ENCODE measurements at regions not wholly inside any gene's neighbourhood (a gene's known extent, or its start where the extent isn't known, plus 50 kb on each side); places are given as distances from the start of the nearest gene placed in this dataset.
A peak's percentile ranks its signal among the peaks of the same experiment; 100 is the strongest.

DNA sequence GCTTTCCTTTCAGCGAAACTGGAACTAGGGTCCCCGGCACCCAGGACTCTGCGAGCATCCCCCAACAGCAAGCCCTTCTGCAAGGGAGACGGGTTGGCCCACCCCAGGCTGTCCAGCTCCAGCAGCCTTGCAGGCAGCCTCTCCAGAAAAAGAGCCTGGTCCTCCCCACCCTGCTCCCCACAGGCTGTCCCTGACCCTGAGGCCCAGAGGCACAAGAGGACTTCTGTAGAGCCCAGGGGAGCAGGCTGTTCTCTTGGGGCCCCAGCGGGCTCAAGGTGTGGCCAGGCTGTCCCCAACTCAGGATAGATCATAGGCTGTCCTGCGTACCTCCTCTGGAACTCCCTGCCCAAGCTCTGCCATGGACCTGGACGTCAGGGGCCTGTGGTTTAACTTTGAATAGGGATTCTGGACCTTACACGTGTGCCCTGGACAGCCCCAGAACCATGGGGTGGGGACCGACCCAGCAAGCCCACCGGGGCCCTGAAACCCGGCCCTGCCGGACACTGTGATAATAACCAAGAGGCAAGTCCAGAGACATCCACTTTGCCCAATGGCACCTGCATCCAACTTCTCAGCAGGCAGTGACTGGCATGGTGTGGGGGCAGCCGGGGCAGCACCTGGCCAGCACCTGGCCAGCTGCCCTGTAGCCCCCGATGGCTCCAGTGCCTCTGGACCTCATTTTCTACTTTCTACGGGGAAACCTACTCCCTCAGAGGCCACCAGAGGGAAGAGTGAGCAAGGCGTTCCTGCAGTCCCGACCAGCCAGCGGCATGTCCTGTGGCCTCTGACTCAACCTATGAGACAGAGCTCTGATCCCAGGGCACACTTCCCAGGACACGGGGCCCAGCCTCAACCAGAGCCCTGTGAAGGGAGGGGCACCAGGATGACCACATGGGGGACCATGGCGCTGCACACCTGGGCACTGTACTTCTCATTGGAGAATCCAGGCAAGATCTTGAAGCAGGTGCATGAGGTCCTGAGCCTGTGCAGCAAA lies 50.9 kb upstream of the TPM4 start:
- no peak overlapping the region for H2BK20ac ChIP-seq (ENCODE audit: low read depth, low read length)
- H2BK120ac ChIP-seq (ENCODE audit: low read depth, low read length), result no peak overlapping the region
- H2AFZ ChIP-seq (replicated peaks; ENCODE audit: low read length, poor library complexity), result peak overlapping the region; percentile 12
- no peak overlapping the region for H3K9ac ChIP-seq (ENCODE audit: low read depth, low read length)
- ChIA-PET POLR2A (ENCODE audit: unreplicated experiment) (interaction anchor here (1.0 kb wide), 1 partner anchor 160 kb away, joined by 3 read pairs; the partner anchor contains the start of gene FAM32A), CTCF (interaction anchor here (0.5 to 1.6 kb wide), 5 partner anchors 15 to 104 kb away, joined by 3 to 9 read pairs (median 5); no protein-coding TSS in a partner anchor)
- H3K27me3 ChIP-seq (ENCODE audit: control insufficient read depth, insufficient read depth, low read length), result peaks cover 6% of the 10 kb centered on the region; the same call in 1 of the 2 replicates
- ATAC-seq (ENCODE audit: low read depth), result peak; percentile 97
- no peak overlapping the region for H2BK15ac ChIP-seq (ENCODE audit: low read depth, low read length)
- no peak overlapping the region for H3K27ac ChIP-seq (ENCODE audit: insufficient read depth, low read length)
- H2AK9ac ChIP-seq (replicated peaks; ENCODE audit: low read depth, low read length, poor library complexity), result peak overlapping the region; percentile 44
- no peaks in the 10 kb centered on the region for H3K36me3 ChIP-seq (ENCODE audit: control insufficient read depth, insufficient read depth, low read length)
- no peak overlapping the region for H3K4me3 ChIP-seq (ENCODE audit: insufficient read depth, low read depth, low read length)
- H2BK5ac ChIP-seq (ENCODE audit: low read depth, low read length, poor library complexity, severe bottlenecking), result no peak overlapping the region
- 40% methylated on average over 8 of the region's 20 CpGs; no CpG with 5 or more reads in 1 of the 2 experiments for WGBS, 2 experiments (ENCODE audit: extremely low coverage in 2 of 2, insufficient read length in 1 of 2)
- no peak overlapping the region for H3K23ac ChIP-seq (ENCODE audit: low read depth, low read length)
- BruUV-seq (replicated peaks), result no TSS peak
- no peaks in the 10 kb centered on the region for H4K20me1 ChIP-seq (ENCODE audit: insufficient read depth, low read length)
- H3K9me1 ChIP-seq (ENCODE audit: insufficient read depth, low read length), result no peaks in the 10 kb centered on the region
- no peaks in the 10 kb centered on the region for H3K79me1 ChIP-seq (ENCODE audit: low read depth in 1 of 2, low read length in 2 of 2)
- dilution Hi-C loops (cut with HindIII; ENCODE audit: low sequenced_read_pairs, unreplicated experiment), result no loop called here
- H3K9me3 ChIP-seq (ENCODE audit: control insufficient read depth, insufficient read depth, low read length), result no peaks in the 10 kb centered on the region
- intact Hi-C loops (cut with micrococcal nuclease), result loop anchor here (1.0 kb wide), 1 partner anchor 157 kb away; no protein-coding TSS in a partner anchor
- no peak overlapping the region for H3K18ac ChIP-seq (ENCODE audit: low read depth, low read length)
- H3K14ac ChIP-seq (replicated peaks; ENCODE audit: low read depth, low read length), result no peak overlapping the region
- H3K4me2 ChIP-seq (ENCODE audit: low read depth, low read length), result no peak overlapping the region
- H4K8ac ChIP-seq (ENCODE audit: low read depth in 2 of 2, low read length in 2 of 2), result no peak overlapping the region
- H3K56ac ChIP-seq (ENCODE audit: extremely low read depth, insufficient read depth, low read length), result no peak overlapping the region
- in situ Hi-C loops (cut with MboI; ENCODE audit: low sequenced_read_pairs), result no loop called here
- H4K5ac ChIP-seq (ENCODE audit: low read depth, low read length), result no peak overlapping the region
- H4K91ac ChIP-seq (ENCODE audit: insufficient read depth, low read depth, low read length), result no peak overlapping the region
- no peaks in the 10 kb centered on the region for H3K4me1 ChIP-seq (ENCODE audit: control insufficient read depth, insufficient read depth, low read length)
- no peak overlapping the region for H2AK5ac ChIP-seq (ENCODE audit: low read depth, low read length)
- no peak overlapping the region for H3K4ac ChIP-seq (ENCODE audit: low read depth, low read length)
- peak; percentile 70 for DNase-seq
- peak; percentile 73 for TF ChIP-seq SMC3 (IDR thresholded peaks at IDR 0.05; ENCODE audit: low read depth, low read length)
- TF ChIP-seq RFX5 (IDR thresholded peaks at IDR 0.05; ENCODE audit: low read depth, low read length), result no peak
- no peak for TF ChIP-seq MAZ (IDR thresholded peaks at IDR 0.05; ENCODE audit: borderline replicate concordance, low read depth, low read length)
- TF ChIP-seq BHLHE40 (IDR thresholded peaks at IDR 0.05; ENCODE audit: low read depth, low read length), result no peak
- TF ChIP-seq FOS (IDR thresholded peaks at IDR 0.05; ENCODE audit: low read depth, low read length), result no peak
- TF ChIP-seq, protein P1, sequence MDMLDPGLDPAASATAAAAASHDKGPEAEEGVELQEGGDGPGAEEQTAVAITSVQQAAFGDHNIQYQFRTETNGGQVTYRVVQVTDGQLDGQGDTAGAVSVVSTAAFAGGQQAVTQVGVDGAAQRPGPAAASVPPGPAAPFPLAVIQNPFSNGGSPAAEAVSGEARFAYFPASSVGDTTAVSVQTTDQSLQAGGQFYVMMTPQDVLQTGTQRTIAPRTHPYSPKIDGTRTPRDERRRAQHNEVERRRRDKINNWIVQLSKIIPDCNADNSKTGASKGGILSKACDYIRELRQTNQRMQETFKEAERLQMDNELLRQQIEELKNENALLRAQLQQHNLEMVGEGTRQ (IDR thresholded peaks at IDR 0.05; ENCODE audit: low read depth, low read length), result 0 out of 2 replicates have a peak, but pooled peaks have one; percentile 3
- no peak for TF ChIP-seq CEBPB (IDR thresholded peaks at IDR 0.05; ENCODE audit: low read depth, low read length)
- TF ChIP-seq NFE2L2 (IDR thresholded peaks at IDR 0.05; ENCODE audit: low read depth, low read length), result no peak
- TF ChIP-seq POLR2A (IDR thresholded peaks at IDR 0.05; ENCODE audit: low read depth, low read length), result no peak
- peak; percentile 65 for TF ChIP-seq RAD21 (IDR thresholded peaks at IDR 0.05; ENCODE audit: low read length)
- TF ChIP-seq, protein P2, sequence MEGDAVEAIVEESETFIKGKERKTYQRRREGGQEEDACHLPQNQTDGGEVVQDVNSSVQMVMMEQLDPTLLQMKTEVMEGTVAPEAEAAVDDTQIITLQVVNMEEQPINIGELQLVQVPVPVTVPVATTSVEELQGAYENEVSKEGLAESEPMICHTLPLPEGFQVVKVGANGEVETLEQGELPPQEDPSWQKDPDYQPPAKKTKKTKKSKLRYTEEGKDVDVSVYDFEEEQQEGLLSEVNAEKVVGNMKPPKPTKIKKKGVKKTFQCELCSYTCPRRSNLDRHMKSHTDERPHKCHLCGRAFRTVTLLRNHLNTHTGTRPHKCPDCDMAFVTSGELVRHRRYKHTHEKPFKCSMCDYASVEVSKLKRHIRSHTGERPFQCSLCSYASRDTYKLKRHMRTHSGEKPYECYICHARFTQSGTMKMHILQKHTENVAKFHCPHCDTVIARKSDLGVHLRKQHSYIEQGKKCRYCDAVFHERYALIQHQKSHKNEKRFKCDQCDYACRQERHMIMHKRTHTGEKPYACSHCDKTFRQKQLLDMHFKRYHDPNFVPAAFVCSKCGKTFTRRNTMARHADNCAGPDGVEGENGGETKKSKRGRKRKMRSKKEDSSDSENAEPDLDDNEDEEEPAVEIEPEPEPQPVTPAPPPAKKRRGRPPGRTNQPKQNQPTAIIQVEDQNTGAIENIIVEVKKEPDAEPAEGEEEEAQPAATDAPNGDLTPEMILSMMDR (conservative IDR thresholded peaks at IDR 0.05; ENCODE audit: low read depth, low read length), result peak; percentile 62
- TF ChIP-seq MXI1 (IDR thresholded peaks at IDR 0.05; ENCODE audit: borderline replicate concordance, low read depth, low read length), result no peak
- no peak for TF ChIP-seq MAFK (IDR thresholded peaks at IDR 0.05; ENCODE audit: low read depth, low read length)
- TF ChIP-seq RCOR1 (IDR thresholded peaks at IDR 0.05; ENCODE audit: insufficient replicate concordance, low read length), result no peak
- no peak for TF ChIP-seq CHD1 (IDR thresholded peaks at IDR 0.05; ENCODE audit: low read depth, low read length)

Data from IMR-90 (cell line).